ENCODE measurements at regions not wholly inside any gene's neighbourhood (a gene's known extent, or its start where the extent isn't known, plus 50 kb on each side); places are given as distances from the start of the nearest gene placed in this dataset.
"Not testable (repeated sequence)": the region's sequence is repeated elsewhere in the genome, so short reads cannot be mapped to it uniquely, and the experiment has no call there.

GRCh38 chr4:84379917-84380641 lies 119.0 kb downstream of the NKX6-1 start:
- DNase-seq (ENCODE audit: low spot score), result no peak

- no peak for DNase-seq (ENCODE audit: low spot score)
Measured at GRCh38 chr4:84378983-84379382, 120.1 kb downstream of the NKX6-1 start.

- no peak for DNase-seq (ENCODE audit: low spot score)
Measured at GRCh38 chr4:84378356-84378755, 120.7 kb downstream of the NKX6-1 start.

- DNase-seq (ENCODE audit: low spot score), result no peak
Measured at GRCh38 chr4:84366907-84367306, 132.2 kb downstream of the NKX6-1 start.

- no peak for DNase-seq (ENCODE audit: low spot score)
Measured at GRCh38 chr4:84366161-84366560, 132.9 kb downstream of the NKX6-1 start.

- DNase-seq (ENCODE audit: low spot score), result no peak
Measured at GRCh38 chr4:84362896-84363655, 136.0 kb downstream of the NKX6-1 start.

- no peak for DNase-seq (ENCODE audit: low spot score)
Measured at GRCh38 chr4:84342161-84342560, 156.9 kb downstream of the NKX6-1 start.

GRCh38 chr4:84341559-84341958 lies 157.5 kb downstream of the NKX6-1 start:
- DNase-seq (ENCODE audit: low spot score), result no peak

- no peak for DNase-seq (ENCODE audit: low spot score)
Measured at GRCh38 chr4:84338367-84338766, 160.7 kb downstream of the NKX6-1 start.

GRCh38 chr4:84336964-84337705 lies 162.0 kb downstream of the NKX6-1 start:
- no peak for DNase-seq (ENCODE audit: low spot score)

GRCh38 chr4:84327526-84327925 lies 171.6 kb downstream of the NKX6-1 start:
- DNase-seq (ENCODE audit: low spot score), result no peak

- DNase-seq (ENCODE audit: low spot score), result no peak
Measured at GRCh38 chr4:84325625-84326024, 173.5 kb downstream of the NKX6-1 start.

GRCh38 chr4:84324303-84325245 lies 174.5 kb downstream of the NKX6-1 start:
- DNase-seq (ENCODE audit: low spot score), result no peak

- no peak for DNase-seq (ENCODE audit: low spot score)
Measured at GRCh38 chr4:84319124-84319523, 180.0 kb downstream of the NKX6-1 start.

GRCh38 chr4:84317513-84317912 lies 181.6 kb downstream of the NKX6-1 start:
- DNase-seq (ENCODE audit: low spot score), result no peak

- DNase-seq (ENCODE audit: low spot score), result no peak
Measured at GRCh38 chr4:84312426-84313012, 186.6 kb downstream of the NKX6-1 start.

GRCh38 chr4:84309191-84309590 lies 189.9 kb downstream of the NKX6-1 start:
- DNase-seq (ENCODE audit: low spot score), result no peak

- not testable (repeated sequence) for DNase-seq (ENCODE audit: low spot score)
Measured at GRCh38 chr4:84298719-84299254, 200.3 kb downstream of the NKX6-1 start.

GRCh38 chr4:84298023-84298718 lies 200.9 kb downstream of the NKX6-1 start:
- DNase-seq (ENCODE audit: low spot score), result no peak

GRCh38 chr4:84291969-84292368 lies 207.1 kb downstream of the NKX6-1 start:
- no peak for DNase-seq (ENCODE audit: low spot score)
